Smooth muscle cell (in vitro differentiated cells): ENCODE measurements at regions not wholly inside any gene's neighbourhood (a gene's known extent, or its start where the extent isn't known, plus 50 kb on each side); places are given as distances from the start of the nearest gene placed in this dataset.

ENCODE experiments used
- DNase-seq: peaks from one replicate; lab custom pipeline; 2025; ENCODE audit not compliant: unreplicated experiment; lab: John Stamatoyannopoulos, UW
- H2AFZ ChIP-seq: fragments of 200-600 bp; sonication (generic); 2 replicates; pipeline ENCODE4 v1.6.0; 2016; ENCODE audit warnings: antibody characterized with exemption, low read depth, mild to moderate bottlenecking
- H3F3A ChIP-seq: fragments of 200-600 bp; sonication (generic); 2 replicates; pipeline ENCODE4 v1.6.0; 2017; ENCODE audit warnings: antibody characterized with exemption, low read depth
- H3K27ac ChIP-seq: fragments of 200-600 bp; sonication (generic); 2 replicates; pipeline ENCODE4 v1.5.1; 2016; ENCODE audit warnings: low read depth, mild to moderate bottlenecking
- H3K27me3 ChIP-seq: fragments of 200-600 bp; sonication (generic); 2 replicates; pipeline ENCODE4 v1.6.1; 2016; ENCODE audit warnings: low read depth, mild to moderate bottlenecking
- H3K36me3 ChIP-seq: fragments of 200-600 bp; sonication (generic); 2 replicates; pipeline ENCODE4 v1.5.1; 2016; ENCODE audit warnings: low read depth
- H3K4me1 ChIP-seq: fragments of 200-600 bp; sonication (generic); 2 replicates; pipeline ENCODE4 v1.5.1; 2016; ENCODE audit warnings: low read depth
- H3K4me2 ChIP-seq: fragments of 200-600 bp; sonication (generic); 2 replicates; pipeline ENCODE4 v1.6.0; 2016; ENCODE audit warnings: mild to moderate bottlenecking
- H3K4me3 ChIP-seq: fragments of 200-600 bp; sonication (generic); 2 replicates; pipeline ENCODE4 v1.5.1; 2016; ENCODE audit warnings: mild to moderate bottlenecking
- H3K79me2 ChIP-seq: fragments of 200-600 bp; sonication (generic); 2 replicates; pipeline ENCODE4 v1.6.0; 2016; ENCODE audit warnings: low read depth, mild to moderate bottlenecking
- H3K9ac ChIP-seq: fragments of 200-600 bp; sonication (generic); 2 replicates; pipeline ENCODE4 v1.6.0; 2016; ENCODE audit warnings: low read depth
- H3K9me3 ChIP-seq: fragments of 200-600 bp; sonication (generic); replicated peaks from 2 replicates; pipeline ENCODE4 v1.5.1; 2016; ENCODE audit warnings: low read depth
- H4K20me1 ChIP-seq: fragments of 200-600 bp; sonication (generic); 2 replicates; pipeline ENCODE4 v1.6.0; 2016; ENCODE audit warnings: low read depth
- CTCF ChIP-seq: fragments of 200-600 bp; sonication (generic); IDR thresholded peaks from 2 replicates; pipeline ENCODE4 v1.5.1; 2017; ENCODE audit warnings: borderline replicate concordance, mild to moderate bottlenecking, antibody characterized with exemption; ENCODE audit not compliant: insufficient read depth, poor library complexity, severe bottlenecking
- whole genome bisulfite sequencing: methylation state at CpG from one replicate; pipeline ENCODE4 v1.1.7; 2016; ENCODE audit warnings: low lambda C conversion rate; 5-methylcytosine and 5-hydroxymethylcytosine counted together

DNA sequence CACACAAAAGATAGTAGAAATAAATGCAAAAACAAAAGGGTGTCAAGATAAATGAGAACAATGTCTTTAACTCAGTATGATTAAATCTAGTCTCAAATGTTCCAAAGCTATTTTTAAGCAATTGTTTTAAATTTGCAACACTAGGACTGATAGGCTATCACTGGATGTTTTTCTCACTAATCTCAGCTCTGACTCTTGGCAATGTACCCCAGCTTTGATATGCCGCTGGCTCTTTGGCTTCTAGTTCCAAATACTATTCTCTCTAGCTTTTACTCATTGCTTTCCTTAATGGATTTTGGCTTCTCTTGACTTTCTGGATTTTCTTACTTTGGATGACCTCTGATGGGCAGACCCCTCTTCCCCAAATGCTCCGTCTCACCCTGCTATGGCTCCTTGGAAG is 116.0 kb upstream of the SLC35B3 start:
- no peaks in the 10 kb centered on the region for H3F3A ChIP-seq
- no peak overlapping the region for H3K27ac ChIP-seq
- no peak for TF ChIP-seq CTCF
- no peaks in the 10 kb centered on the region for H3K36me3 ChIP-seq
- H3K9ac ChIP-seq: no peak overlapping the region
- H3K9me3 ChIP-seq: no peaks in the 10 kb centered on the region
- no peak for DNase-seq
- no peak overlapping the region for H3K4me2 ChIP-seq
- no peaks in the 10 kb centered on the region for H4K20me1 ChIP-seq
- H3K27me3 ChIP-seq: no peaks in the 10 kb centered on the region
- no peak overlapping the region for H3K4me3 ChIP-seq
- peaks cover 5% of the 10 kb centered on the region for H3K4me1 ChIP-seq
- no peaks in the 10 kb centered on the region for H3K79me2 ChIP-seq
- 98% methylated on average over 2 of the region's 2 CpGs for WGBS
- no peak overlapping the region for H2AFZ ChIP-seq

- no peak for TF ChIP-seq CTCF
- Histone ChIP-seq H3K27me3 (no peaks in the 10 kb centered on the region), H2AFZ (peak overlapping the region; percentile 66), H3K9me3 (no peaks in the 10 kb centered on the region), H3K9ac (peak overlapping the region; percentile 41), H3K36me3 (no peaks in the 10 kb centered on the region), H4K20me1 (no peaks in the 10 kb centered on the region), H3K79me2 (no peaks in the 10 kb centered on the region), H3K4me2 (peak overlapping the region; percentile 22), H3K4me3 (no peak overlapping the region), H3K27ac (peak overlapping the region; percentile 53), H3K4me1 (peaks cover 3% of the 10 kb centered on the region), H3F3A (no peaks in the 10 kb centered on the region)
- 31% methylated on average over 6 of the region's 6 CpGs for WGBS
- no peak for DNase-seq
These were observed 113.9 kb upstream of the SLC35B3 start for GRCh38 chr6:8549074-8549790.

GRCh38 chr6:8546496-8546895 is 111.2 kb upstream of the SLC35B3 start:
- H3K9ac ChIP-seq: no peak overlapping the region
- H3K4me1 ChIP-seq: peaks cover 3% of the 10 kb centered on the region
- H3K27me3 ChIP-seq: no peaks in the 10 kb centered on the region
- WGBS: 72% methylated on average over 7 of the region's 7 CpGs
- no peaks in the 10 kb centered on the region for H3K36me3 ChIP-seq
- no peaks in the 10 kb centered on the region for H3F3A ChIP-seq
- H4K20me1 ChIP-seq: no peaks in the 10 kb centered on the region
- no peak for DNase-seq
- no peak overlapping the region for H3K27ac ChIP-seq
- H3K79me2 ChIP-seq: no peaks in the 10 kb centered on the region
- H3K4me3 ChIP-seq: no peak overlapping the region
- TF ChIP-seq CTCF: no peak
- no peak overlapping the region for H2AFZ ChIP-seq
- H3K9me3 ChIP-seq: peaks cover under 1% of the 10 kb centered on the region
- no peak overlapping the region for H3K4me2 ChIP-seq

GRCh38 chr6:8545336-8545735 is 110.0 kb upstream of the SLC35B3 start:
- peaks cover 3% of the 10 kb centered on the region for H3K4me1 ChIP-seq
- WGBS: 64% methylated on average over 1 of the region's 1 CpG
- H3K79me2 ChIP-seq: no peaks in the 10 kb centered on the region
- H3K27ac ChIP-seq: no peak overlapping the region
- no peak overlapping the region for H3K9ac ChIP-seq
- no peak overlapping the region for H3K4me2 ChIP-seq
- no peak for DNase-seq
- no peak for TF ChIP-seq CTCF
- no peaks in the 10 kb centered on the region for H4K20me1 ChIP-seq
- no peaks in the 10 kb centered on the region for H3K27me3 ChIP-seq
- H2AFZ ChIP-seq: no peak overlapping the region
- H3K9me3 ChIP-seq: peaks cover 8% of the 10 kb centered on the region
- H3K4me3 ChIP-seq: no peak overlapping the region
- H3F3A ChIP-seq: no peaks in the 10 kb centered on the region
- no peaks in the 10 kb centered on the region for H3K36me3 ChIP-seq
